Neuronal stem cell (in vitro differentiated cells): ENCODE measurements at regions not wholly inside any gene's neighbourhood (a gene's known extent, or its start where the extent isn't known, plus 50 kb on each side); places are given as distances from the start of the nearest gene placed in this dataset.

Experiments
- DNase-seq: peaks from one replicate; pipeline ENCODE4 v3.0.0-alpha.2; 2013; ENCODE audit warnings: low spot score
- H2AFZ ChIP-seq: one replicate; pipeline ENCODE4 v1.6.1; 2013; ENCODE audit warnings: mild to moderate bottlenecking, low read length, inconsistent platforms
- H2AK5ac ChIP-seq: 2 replicates; pipeline ENCODE4 v1.6.1; 2013; ENCODE audit warnings: low read depth, mild to moderate bottlenecking, inconsistent platforms, low read length, moderate library complexity, mixed read lengths
- H2BK120ac ChIP-seq: 2 replicates; pipeline ENCODE4 v1.6.1; 2013; ENCODE audit warnings: low read depth, mild to moderate bottlenecking, inconsistent platforms, low read length, moderate library complexity, mixed read lengths
- H2BK12ac ChIP-seq: one replicate; pipeline ENCODE4 v1.6.1; 2013; ENCODE audit warnings: low read length, inconsistent platforms
- H2BK15ac ChIP-seq: 2 replicates; pipeline ENCODE4 v1.6.1; 2013; ENCODE audit warnings: mild to moderate bottlenecking, low read length, inconsistent platforms, mixed read lengths
- H2BK5ac ChIP-seq: one replicate; pipeline ENCODE4 v1.6.1; 2013; ENCODE audit warnings: inconsistent platforms, mild to moderate bottlenecking, low read length, moderate library complexity
- H3K14ac ChIP-seq: one replicate; pipeline ENCODE4 v1.6.1; 2013; ENCODE audit warnings: low read length, inconsistent platforms
- H3K18ac ChIP-seq: 2 replicates; pipeline ENCODE4 v1.6.1; 2013; ENCODE audit warnings: low read length, inconsistent platforms
- H3K23ac ChIP-seq: 2 replicates; pipeline ENCODE4 v1.6.1; 2013; ENCODE audit warnings: low read depth, mild to moderate bottlenecking, mixed read lengths, low read length, inconsistent platforms; ENCODE audit not compliant: poor library complexity
- H3K27ac ChIP-seq: replicated peaks from 3 replicates; pipeline ENCODE4 v1.5.1; 2013; ENCODE audit warnings: low read length, inconsistent platforms
- H3K27me3 ChIP-seq, 3 experiments: 2 replicates each; pipeline ENCODE4 v1.6.1; 2013; ENCODE audit warnings: low read length in 3 of 3, mild to moderate bottlenecking in 2 of 3, inconsistent platforms in 1 of 3, low read depth in 1 of 3, mixed read lengths in 1 of 3, moderate library complexity in 1 of 3; ENCODE audit not compliant: control insufficient read depth in 3 of 3, insufficient read depth in 3 of 3
- H3K36me3 ChIP-seq, 2 donors: replicated peaks in 1 of 2; 2 replicates each; pipeline ENCODE4 v1.6.1; 2013; ENCODE audit warnings: low read length in 2 of 2; ENCODE audit not compliant: control insufficient read depth in 2 of 2, insufficient read depth in 2 of 2
- H3K4ac ChIP-seq: 2 replicates; pipeline ENCODE4 v1.6.1; 2013; ENCODE audit warnings: inconsistent platforms, mild to moderate bottlenecking, low read length, moderate library complexity
- H3K4me1 ChIP-seq, 2 donors: 1 replicate in 1 of 2; 2 replicates in 1 of 2; pipeline ENCODE4 v1.6.1; 2013; ENCODE audit warnings: low read length in 2 of 2, low read depth in 1 of 2; ENCODE audit not compliant: control insufficient read depth in 2 of 2, insufficient read depth in 1 of 2
- H3K4me2 ChIP-seq: one replicate; pipeline ENCODE4 v1.6.1; 2013; ENCODE audit warnings: mild to moderate bottlenecking, low read length, inconsistent platforms; ENCODE audit not compliant: insufficient read depth, poor library complexity, severe bottlenecking
- H3K4me3 ChIP-seq, 2 donors: 2 replicates each; pipeline ENCODE4 v1.5.1; 2013; ENCODE audit warnings: low read length in 2 of 2, mild to moderate bottlenecking in 2 of 2, inconsistent platforms in 1 of 2, moderate library complexity in 1 of 2
- H3K79me1 ChIP-seq: one replicate; pipeline ENCODE4 v1.6.1; 2013; ENCODE audit warnings: low read depth, mild to moderate bottlenecking, inconsistent platforms, low read length, moderate library complexity
- H3K9ac ChIP-seq: one replicate; pipeline ENCODE4 v1.6.1; 2013; ENCODE audit warnings: mild to moderate bottlenecking, low read depth, low read length, inconsistent platforms; ENCODE audit not compliant: poor library complexity
- H3K9me3 ChIP-seq, 2 donors: replicated peaks in 1 of 2; 2 replicates each; pipeline versions ENCODE3 to v1.6.1; 2013; ENCODE audit warnings: low read length in 2 of 2, mild to moderate bottlenecking in 2 of 2, inconsistent platforms in 1 of 2, low read depth in 1 of 2, mixed read lengths in 1 of 2, moderate library complexity in 1 of 2; ENCODE audit not compliant: control insufficient read depth in 2 of 2, insufficient read depth in 1 of 2
- H4K8ac ChIP-seq: one replicate; pipeline ENCODE4 v1.6.1; 2013; ENCODE audit warnings: low read depth, mild to moderate bottlenecking, inconsistent platforms, low read length, moderate library complexity
- H4K91ac ChIP-seq: one replicate; pipeline ENCODE4 v1.6.1; 2013; ENCODE audit warnings: low read length, low read depth, mild to moderate bottlenecking, inconsistent platforms; ENCODE audit not compliant: poor library complexity
- WGBS, 2 donors: extraction: QIAGEN DNeasy Blood & Tissue Kit; methylation state at CpG; one replicate each; pipeline ENCODE4 v1.1.7; 2013; ENCODE audit warnings: missing lambda C conversion rate in 2 of 2, mixed read lengths in 1 of 2; ENCODE audit not compliant: insufficient read length in 2 of 2, insufficient replicate concordance in 1 of 2; ENCODE audit errors: extremely low coverage in 2 of 2; 5-methylcytosine and 5-hydroxymethylcytosine counted together

DNA sequence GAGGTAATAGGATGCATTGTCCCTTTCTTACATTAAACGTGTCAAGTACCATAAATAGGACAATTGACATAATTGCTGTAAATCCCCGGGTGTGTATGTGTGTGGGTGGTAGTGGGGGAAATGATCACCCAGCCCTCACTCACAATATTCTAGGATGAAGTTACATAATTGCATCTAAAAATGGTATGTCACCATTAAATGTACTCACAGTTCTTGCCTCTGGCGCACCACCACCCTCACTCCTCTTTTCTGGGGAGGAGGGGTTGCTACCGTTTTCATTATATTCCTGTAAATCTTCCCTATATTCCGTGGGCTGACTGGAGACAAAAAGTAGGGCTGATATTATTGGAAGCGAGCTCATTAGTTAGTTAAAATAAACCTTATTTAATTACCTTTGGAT is 563.8 kb downstream of the TLR4 start:
- H2AFZ ChIP-seq = no peak overlapping the region
- H3K27me3 ChIP-seq = no peaks in the 10 kb centered on the region
- H2BK5ac ChIP-seq = no peak overlapping the region
- no CpG with 5 or more reads among the region's 6 CpGs for WGBS, 2 donors
- H3K9me3 ChIP-seq = no peaks in the 10 kb centered on the region
- H3K9ac ChIP-seq = no peak overlapping the region
- H4K91ac ChIP-seq = no peak overlapping the region
- no peaks in the 10 kb centered on the region for H3K36me3 ChIP-seq
- no peak overlapping the region for H3K4me2 ChIP-seq
- H2BK12ac ChIP-seq = no peak overlapping the region
- H4K8ac ChIP-seq = no peak overlapping the region
- no peak overlapping the region for H3K23ac ChIP-seq
- no peak overlapping the region for H2AK5ac ChIP-seq
- no peak overlapping the region for H2BK120ac ChIP-seq
- H3K27ac ChIP-seq = no peak overlapping the region
- H3K4ac ChIP-seq = no peak overlapping the region
- H3K14ac ChIP-seq = no peak overlapping the region
- no peak for DNase-seq
- no peak overlapping the region for H3K4me3 ChIP-seq
- no peak overlapping the region for H3K18ac ChIP-seq
- H3K4me1 ChIP-seq = no peaks in the 10 kb centered on the region
- no peak overlapping the region for H2BK15ac ChIP-seq
- no peaks in the 10 kb centered on the region for H3K79me1 ChIP-seq

DNA sequence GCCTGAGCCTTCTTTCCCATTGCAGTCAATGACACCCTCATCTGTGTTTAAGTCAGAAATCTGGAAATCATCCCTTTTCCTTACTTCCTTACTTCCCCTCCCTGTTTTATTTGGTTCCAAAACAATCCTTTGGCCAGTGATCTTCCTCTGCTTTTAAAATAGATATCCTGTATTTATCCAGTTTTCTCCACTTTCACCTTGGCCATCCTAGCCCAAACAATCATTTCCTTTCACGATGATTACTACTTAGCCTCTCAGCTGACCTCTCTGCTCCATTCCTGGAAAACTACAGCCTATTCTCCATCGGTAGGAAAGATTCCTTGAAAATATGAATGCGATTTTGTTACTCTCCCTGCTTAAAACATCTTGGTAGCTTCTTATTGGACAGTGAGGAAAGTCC is 565.4 kb downstream of the TLR4 start:
- Histone ChIP-seq H3K4me1 (no peaks in the 10 kb centered on the region), H2BK12ac (no peak overlapping the region), H3K79me1 (no peaks in the 10 kb centered on the region), H3K4ac (no peak overlapping the region), H3K27me3 (no peaks in the 10 kb centered on the region), H3K36me3 (no peaks in the 10 kb centered on the region), H2BK5ac (no peak overlapping the region), H3K27ac (no peak overlapping the region), H3K4me2 (no peak overlapping the region), H4K91ac (no peak overlapping the region), H3K9me3 (no peaks in the 10 kb centered on the region), H2BK15ac (no peak overlapping the region), H4K8ac (no peak overlapping the region), H3K4me3 (no peak overlapping the region), H3K18ac (no peak overlapping the region), H2BK120ac (no peak overlapping the region), H3K14ac (no peak overlapping the region), H3K23ac (no peak overlapping the region), H3K9ac (no peak overlapping the region), H2AFZ (no peak overlapping the region), H2AK5ac (no peak overlapping the region)
- WGBS, 2 donors = no CpG with 5 or more reads among the region's 3 CpGs
- DNase-seq = no peak

- H2AK5ac ChIP-seq = no peak overlapping the region
- no peak overlapping the region for H2BK15ac ChIP-seq
- no peaks in the 10 kb centered on the region for H3K27me3 ChIP-seq
- no peak overlapping the region for H3K4me3 ChIP-seq
- no peak overlapping the region for H2AFZ ChIP-seq
- no peak overlapping the region for H2BK120ac ChIP-seq
- no peak overlapping the region for H4K91ac ChIP-seq
- no peak overlapping the region for H3K4me2 ChIP-seq
- H3K36me3 ChIP-seq = no peaks in the 10 kb centered on the region
- no peak overlapping the region for H3K14ac ChIP-seq
- no peaks in the 10 kb centered on the region for H3K4me1 ChIP-seq
- H3K23ac ChIP-seq = no peak overlapping the region
- no peak overlapping the region for H2BK12ac ChIP-seq
- no peak overlapping the region for H4K8ac ChIP-seq
- H3K9ac ChIP-seq = no peak overlapping the region
- H3K18ac ChIP-seq = no peak overlapping the region
- WGBS, 2 donors = no CpG with 5 or more reads among the region's 3 CpGs
- no peak for DNase-seq
- H3K27ac ChIP-seq = no peak overlapping the region
- H3K79me1 ChIP-seq = no peaks in the 10 kb centered on the region
- H3K9me3 ChIP-seq = no peaks in the 10 kb centered on the region
- no peak overlapping the region for H3K4ac ChIP-seq
- no peak overlapping the region for H2BK5ac ChIP-seq
Observed at GRCh38 chr9:118271331-118271730, 567.1 kb downstream of the TLR4 start.

- Histone ChIP-seq H3K4me2 (no peak overlapping the region), H3K4me3 (no peak overlapping the region), H2AK5ac (no peak overlapping the region), H3K4me1 (no peaks in the 10 kb centered on the region), H3K27ac (no peak overlapping the region), H3K79me1 (no peaks in the 10 kb centered on the region), H2BK120ac (no peak overlapping the region), H2AFZ (no peak overlapping the region), H3K18ac (no peak overlapping the region), H3K9me3 (no peaks in the 10 kb centered on the region), H3K27me3 (no peaks in the 10 kb centered on the region), H3K9ac (no peak overlapping the region), H2BK12ac (no peak overlapping the region), H3K4ac (no peak overlapping the region), H2BK15ac (no peak overlapping the region), H4K91ac (no peak overlapping the region), H3K36me3 (no peaks in the 10 kb centered on the region), H4K8ac (no peak overlapping the region), H3K14ac (no peak overlapping the region), H3K23ac (no peak overlapping the region), H2BK5ac (no peak overlapping the region)
- WGBS, 2 donors = no CpG with 5 or more reads among the region's 1 CpG
- DNase-seq = no peak
Observed at GRCh38 chr9:118271936-118272335, 567.7 kb downstream of the TLR4 start.
